ENCODE measurements at regions not wholly inside any gene's neighbourhood (a gene's known extent, or its start where the extent isn't known, plus 50 kb on each side); places are given as distances from the start of the nearest gene placed in this dataset.

GRCh38 chr1:161420763-161421455 lies 53.2 kb upstream of the CFAP126 start:
- TF ChIP-seq CTCF (IDR thresholded peaks at IDR 0.05) = no peak
- no peak for TF ChIP-seq POLR2A (IDR thresholded peaks at IDR 0.05)
- TF ChIP-seq EP300 (IDR thresholded peaks at IDR 0.05) = no peak
- no peak for TF ChIP-seq POLR2AphosphoS5 (IDR thresholded peaks at IDR 0.05)

All from upper lobe of left lung (tissue), 4 donors.